NT2/D1 (cell line): ENCODE measurements at regions not wholly inside any gene's neighbourhood (a gene's known extent, or its start where the extent isn't known, plus 50 kb on each side); places are given as distances from the start of the nearest gene placed in this dataset.

Source experiments
- SUZ12 ChIP-seq: IDR thresholded peaks from 2 replicates; pipeline ENCODE4 v1.6.1; 2011; ENCODE audit not compliant: insufficient read length, insufficient read depth; ENCODE audit errors: extremely low read depth
- YY1 ChIP-seq: IDR thresholded peaks from 2 replicates; pipeline ENCODE4 v1.6.1; 2011; ENCODE audit not compliant: insufficient read length, insufficient read depth
- ZNF274 ChIP-seq: IDR thresholded peaks from 2 replicates; pipeline ENCODE4 v1.6.1; 2011; ENCODE audit warnings: mild to moderate bottlenecking, low read depth, low read length

GRCh38 chr6:5846335-5846734 lies 160.4 kb downstream of the NRN1 start:
- TF ChIP-seq YY1: no peak
- no peak for TF ChIP-seq ZNF274
- no peak for TF ChIP-seq SUZ12
